ENCODE measurements at regions not wholly inside any gene's neighbourhood (a gene's known extent, or its start where the extent isn't known, plus 50 kb on each side); places are given as distances from the start of the nearest gene placed in this dataset.

- TF ChIP-seq CTCF (IDR thresholded peaks at IDR 0.05): no peak
- TF ChIP-seq POLR2A (IDR thresholded peaks at IDR 0.05): no peak
Observed at GRCh38 chr6:169071394-169071793, 182.3 kb downstream of the THBS2 start.

Data from body of pancreas (tissue), 4 donors.